ENCODE measurements at regions not wholly inside any gene's neighbourhood (a gene's known extent, or its start where the extent isn't known, plus 50 kb on each side); places are given as distances from the start of the nearest gene placed in this dataset.

DNA sequence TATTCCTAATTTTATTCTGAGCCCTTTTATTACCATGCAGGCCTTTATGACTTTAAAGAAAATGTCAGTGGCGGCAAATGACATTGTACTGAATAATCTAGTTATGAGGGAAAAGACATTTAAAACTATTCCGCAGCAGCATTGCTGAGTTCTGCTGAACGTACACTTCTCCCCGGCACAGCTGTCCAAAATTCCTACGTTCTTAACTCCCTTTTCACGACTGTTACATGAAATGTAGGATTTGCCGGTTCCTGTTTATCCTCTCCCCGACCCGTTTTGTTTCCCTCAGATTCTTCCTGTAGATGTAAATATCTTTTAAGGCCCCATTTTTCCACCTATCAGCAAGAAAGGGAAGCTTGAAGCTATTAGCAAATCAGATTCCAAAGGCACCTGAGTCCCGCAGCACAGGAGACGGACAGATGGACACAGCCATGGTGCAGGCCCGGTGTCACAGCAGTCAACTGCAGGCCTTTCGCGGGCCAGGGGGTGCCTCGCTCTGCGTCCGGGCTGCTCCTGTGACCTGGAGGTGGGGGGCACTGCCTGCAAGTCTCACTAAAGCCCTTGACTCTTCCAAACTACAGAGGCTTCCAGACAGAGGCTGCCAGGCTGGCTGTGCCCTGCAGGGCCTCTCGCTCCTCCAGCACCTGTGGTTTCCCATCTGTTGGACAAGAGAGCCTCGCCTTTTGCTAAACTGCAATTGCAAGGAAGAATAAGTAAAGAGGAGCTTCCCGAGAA is 485.0 kb upstream of the MGMT start:
- H3K27me3 Mint-ChIP-seq (ENCODE audit: low read depth) = peaks cover 3% of the 10 kb centered on the region
- no peaks in the 10 kb centered on the region for H3K36me3 Mint-ChIP-seq (ENCODE audit: low read depth)
- no peaks in the 10 kb centered on the region for H3K9me3 Mint-ChIP-seq
- H3K27ac Mint-ChIP-seq = peak overlapping the region; percentile 91 to 95 (median 92)
- H3K4me3 Mint-ChIP-seq = peak overlapping the region in 1 of 3 experiments; percentile 24
- TF ChIP-seq CTCF (IDR thresholded peaks at IDR 0.05; ENCODE audit: unreplicated experiment in 3 of 3) = no peak
- peaks cover 32% of the 10 kb centered on the region for H3K4me1 Mint-ChIP-seq

DNA sequence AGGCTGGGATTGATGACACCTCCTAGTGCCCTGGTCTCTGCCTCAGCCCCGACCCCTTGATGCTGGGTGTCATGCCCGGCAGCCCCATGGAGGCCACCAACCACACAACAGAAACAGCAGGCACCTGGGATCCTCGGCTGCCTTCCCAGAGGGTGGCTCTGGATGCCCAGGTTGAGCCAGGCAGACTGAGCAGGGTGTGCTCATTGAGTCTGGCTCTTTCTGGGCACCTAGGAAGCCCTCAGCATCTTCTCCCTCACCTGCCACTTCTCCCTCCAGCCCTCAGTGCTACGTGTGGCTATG is 484.5 kb upstream of the MGMT start:
- TF ChIP-seq CTCF (IDR thresholded peaks at IDR 0.05; ENCODE audit: unreplicated experiment in 3 of 3) = no peak
- H3K4me3 Mint-ChIP-seq = no peak overlapping the region
- H3K36me3 Mint-ChIP-seq (ENCODE audit: low read depth) = no peaks in the 10 kb centered on the region
- no peaks in the 10 kb centered on the region for H3K9me3 Mint-ChIP-seq
- peaks cover 32% of the 10 kb centered on the region for H3K4me1 Mint-ChIP-seq
- H3K27me3 Mint-ChIP-seq (ENCODE audit: low read depth) = peaks cover 3% of the 10 kb centered on the region
- peak overlapping the region in 2 of 3 experiments; percentile 92 to 95 for H3K27ac Mint-ChIP-seq

DNA sequence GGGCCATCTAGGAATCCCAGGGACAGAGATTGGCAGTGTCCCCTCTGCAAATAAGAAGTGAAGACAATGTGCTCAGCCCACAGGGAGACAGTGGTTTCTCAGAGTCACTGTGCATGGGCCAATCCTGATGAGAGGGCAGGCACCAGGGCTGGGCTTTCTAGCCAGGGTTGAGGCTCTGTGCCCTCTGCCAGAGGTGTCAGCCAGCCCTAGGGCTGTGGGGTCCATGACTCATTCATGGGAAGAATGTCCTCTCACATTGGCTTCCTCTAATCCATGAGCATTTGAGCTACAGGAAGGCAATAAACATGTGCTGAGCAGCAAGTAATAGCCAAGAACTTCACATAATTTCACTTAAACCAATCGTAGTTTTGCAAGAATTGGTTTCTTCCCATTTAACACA is 482.0 kb upstream of the MGMT start:
- H3K9me3 Mint-ChIP-seq = peaks cover 4% of the 10 kb centered on the region
- no peaks in the 10 kb centered on the region for H3K36me3 Mint-ChIP-seq (ENCODE audit: low read depth)
- TF ChIP-seq CTCF (IDR thresholded peaks at IDR 0.05; ENCODE audit: unreplicated experiment in 3 of 3) = no peak
- H3K27me3 Mint-ChIP-seq (ENCODE audit: low read depth) = peaks cover 3% of the 10 kb centered on the region
- no peak overlapping the region for H3K4me3 Mint-ChIP-seq
- H3K4me1 Mint-ChIP-seq = peaks cover 32% of the 10 kb centered on the region
- H3K27ac Mint-ChIP-seq = peak overlapping the region in 1 of 3 experiments; percentile 5

DNA sequence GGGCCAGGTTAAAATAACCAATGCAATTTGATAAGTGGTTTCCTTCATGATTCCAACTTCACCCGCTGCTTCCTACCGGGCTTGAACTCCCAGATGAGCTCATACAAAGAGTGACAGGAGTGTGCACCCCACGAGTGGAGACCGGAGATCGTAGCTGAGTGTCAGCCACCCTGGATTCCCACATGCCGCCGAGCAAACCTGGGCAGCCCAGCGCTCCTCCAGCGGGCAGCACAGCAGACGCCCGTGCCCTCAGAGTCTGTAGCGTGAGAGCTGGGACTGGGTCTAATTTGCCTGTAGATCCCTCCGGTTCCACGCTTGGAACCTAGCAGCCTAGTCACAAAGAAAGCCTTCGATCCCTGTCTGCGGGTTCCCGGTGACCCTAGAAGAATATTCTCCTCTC is 476.1 kb upstream of the MGMT start:
- H3K36me3 Mint-ChIP-seq (ENCODE audit: low read depth) = no peaks in the 10 kb centered on the region

GRCh38 chr10:128992770-128993169 is 474.3 kb upstream of the MGMT start:
- Mint-ChIP-seq H3K27ac (no peak overlapping the region), H3K9me3 (peaks cover 4% of the 10 kb centered on the region), H3K27me3 (ENCODE audit: low read depth) (peaks cover 7% of the 10 kb centered on the region), H3K4me3 (no peak overlapping the region), H3K36me3 (ENCODE audit: low read depth) (no peaks in the 10 kb centered on the region), H3K4me1 (no peaks in the 10 kb centered on the region)
- no peak for TF ChIP-seq CTCF (IDR thresholded peaks at IDR 0.05; ENCODE audit: unreplicated experiment in 3 of 3)

More for the DNA sequence above, 476.1 kb upstream of the MGMT start:
- H3K27ac Mint-ChIP-seq = no peak overlapping the region
- TF ChIP-seq CTCF (IDR thresholded peaks at IDR 0.05; ENCODE audit: unreplicated experiment in 3 of 3) = no peak
- H3K4me1 Mint-ChIP-seq = no peaks in the 10 kb centered on the region
- no peak overlapping the region for H3K4me3 Mint-ChIP-seq
- H3K9me3 Mint-ChIP-seq = peaks cover 4% of the 10 kb centered on the region
- H3K27me3 Mint-ChIP-seq (ENCODE audit: low read depth) = peaks cover 7% of the 10 kb centered on the region

- H3K4me1 Mint-ChIP-seq = no peaks in the 10 kb centered on the region
- no peak overlapping the region for H3K4me3 Mint-ChIP-seq
- no peak for TF ChIP-seq CTCF (IDR thresholded peaks at IDR 0.05; ENCODE audit: unreplicated experiment in 3 of 3)
Measured at GRCh38 chr10:128993443-128993842, 473.6 kb upstream of the MGMT start.

More at GRCh38 chr10:128993443-128993842, 473.6 kb upstream of the MGMT start:
- H3K27me3 Mint-ChIP-seq (ENCODE audit: low read depth) = peaks cover 7% of the 10 kb centered on the region
- H3K27ac Mint-ChIP-seq = no peak overlapping the region
- H3K36me3 Mint-ChIP-seq (ENCODE audit: low read depth) = no peaks in the 10 kb centered on the region
- H3K9me3 Mint-ChIP-seq = no peaks in the 10 kb centered on the region
